ENCODE measurements at regions not wholly inside any gene's neighbourhood (a gene's known extent, or its start where the extent isn't known, plus 50 kb on each side); places are given as distances from the start of the nearest gene placed in this dataset.

DNA sequence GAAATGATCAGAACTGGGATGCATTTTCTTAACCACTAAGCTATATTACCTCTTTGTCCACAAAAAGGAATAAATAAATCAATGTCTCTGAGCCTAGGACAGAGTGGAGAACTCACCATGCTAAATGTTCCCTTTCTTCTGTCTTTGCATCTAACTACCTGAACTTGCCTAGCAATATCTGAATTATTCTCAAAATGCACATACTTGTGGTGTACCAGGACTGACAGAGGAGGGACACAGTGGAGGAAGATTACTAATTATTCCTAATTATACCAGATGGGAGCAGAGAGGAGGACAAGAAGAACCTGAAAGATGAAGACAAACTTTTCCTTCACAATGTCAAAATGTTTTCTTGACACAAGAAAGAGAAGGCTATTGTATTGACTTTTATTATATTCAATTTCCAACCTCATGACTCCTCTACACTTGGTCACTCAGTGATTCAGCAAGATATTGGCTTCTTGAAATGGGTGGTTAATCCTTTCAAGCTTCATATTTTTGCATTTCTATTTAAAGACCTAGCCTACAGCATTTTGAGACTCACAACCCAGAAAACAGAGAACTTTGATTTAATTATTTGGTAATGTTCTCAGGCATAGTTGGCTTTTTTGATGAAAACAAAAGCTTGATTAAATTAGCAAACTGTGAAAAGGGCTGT is 117.2 kb upstream of the LRFN5 start:
- H3K27ac ChIP-seq = no peak overlapping the region
- TF ChIP-seq, protein P1, sequence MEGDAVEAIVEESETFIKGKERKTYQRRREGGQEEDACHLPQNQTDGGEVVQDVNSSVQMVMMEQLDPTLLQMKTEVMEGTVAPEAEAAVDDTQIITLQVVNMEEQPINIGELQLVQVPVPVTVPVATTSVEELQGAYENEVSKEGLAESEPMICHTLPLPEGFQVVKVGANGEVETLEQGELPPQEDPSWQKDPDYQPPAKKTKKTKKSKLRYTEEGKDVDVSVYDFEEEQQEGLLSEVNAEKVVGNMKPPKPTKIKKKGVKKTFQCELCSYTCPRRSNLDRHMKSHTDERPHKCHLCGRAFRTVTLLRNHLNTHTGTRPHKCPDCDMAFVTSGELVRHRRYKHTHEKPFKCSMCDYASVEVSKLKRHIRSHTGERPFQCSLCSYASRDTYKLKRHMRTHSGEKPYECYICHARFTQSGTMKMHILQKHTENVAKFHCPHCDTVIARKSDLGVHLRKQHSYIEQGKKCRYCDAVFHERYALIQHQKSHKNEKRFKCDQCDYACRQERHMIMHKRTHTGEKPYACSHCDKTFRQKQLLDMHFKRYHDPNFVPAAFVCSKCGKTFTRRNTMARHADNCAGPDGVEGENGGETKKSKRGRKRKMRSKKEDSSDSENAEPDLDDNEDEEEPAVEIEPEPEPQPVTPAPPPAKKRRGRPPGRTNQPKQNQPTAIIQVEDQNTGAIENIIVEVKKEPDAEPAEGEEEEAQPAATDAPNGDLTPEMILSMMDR (IDR thresholded peaks at IDR 0.05) = no peak
- TF ChIP-seq POLR2AphosphoS5 (IDR thresholded peaks at IDR 0.05; ENCODE audit: insufficient read depth in 1 of 2, low read depth in 1 of 2) (no peak), POLR2A (IDR thresholded peaks at IDR 0.05) (no peak)
- no peaks in the 10 kb centered on the region for H3K9me3 ChIP-seq
- H3K36me3 ChIP-seq = no peaks in the 10 kb centered on the region
- H3K27me3 ChIP-seq = no peaks in the 10 kb centered on the region
- H3K4me1 ChIP-seq = no peaks in the 10 kb centered on the region
- intact Hi-C loops (cut with DNase I) = loop anchor here (2.0 kb wide), 1 partner anchor 35 kb away; no protein-coding TSS in a partner anchor
- no peak overlapping the region for H3K4me3 ChIP-seq
- no peak for DNase-seq (ENCODE audit: extremely low spot score in 2 of 2)

- no peak for TF ChIP-seq POLR2AphosphoS5 (IDR thresholded peaks at IDR 0.05; ENCODE audit: insufficient read depth in 1 of 2, low read depth in 1 of 2)
- TF ChIP-seq, protein P1 (IDR thresholded peaks at IDR 0.05) = no peak
- no peak for TF ChIP-seq POLR2A (IDR thresholded peaks at IDR 0.05)
- Histone ChIP-seq H3K4me3 (no peak overlapping the region), H3K27me3 (no peaks in the 10 kb centered on the region), H3K27ac (no peak overlapping the region), H3K9me3 (no peaks in the 10 kb centered on the region), H3K36me3 (no peaks in the 10 kb centered on the region), H3K4me1 (no peaks in the 10 kb centered on the region)
- no peak for DNase-seq (ENCODE audit: extremely low spot score in 2 of 2)
- intact Hi-C loops (cut with DNase I) = loop anchor here (2.0 kb wide), 1 partner anchor 34 kb away; no protein-coding TSS in a partner anchor
These were observed 118.3 kb upstream of the LRFN5 start for GRCh38 chr14:41488401-41488800.

GRCh38 chr14:41482861-41483260 is 123.8 kb upstream of the LRFN5 start:
- Histone ChIP-seq H3K27ac (no peak overlapping the region), H3K9me3 (no peaks in the 10 kb centered on the region), H3K4me3 (no peak overlapping the region), H3K36me3 (no peaks in the 10 kb centered on the region), H3K27me3 (no peaks in the 10 kb centered on the region), H3K4me1 (no peaks in the 10 kb centered on the region)
- TF ChIP-seq POLR2A (IDR thresholded peaks at IDR 0.05) (no peak), POLR2AphosphoS5 (IDR thresholded peaks at IDR 0.05; ENCODE audit: insufficient read depth in 1 of 2, low read depth in 1 of 2) (no peak)
- TF ChIP-seq, protein P1 (IDR thresholded peaks at IDR 0.05) = no peak
- intact Hi-C loops (cut with DNase I) = no loop called here
- no peak for DNase-seq (ENCODE audit: extremely low spot score in 2 of 2)

GRCh38 chr14:41476526-41476925 is 130.2 kb upstream of the LRFN5 start:
- no peak overlapping the region for H3K4me3 ChIP-seq
- H3K27ac ChIP-seq = no peak overlapping the region
- H3K27me3 ChIP-seq = no peaks in the 10 kb centered on the region
- no peaks in the 10 kb centered on the region for H3K36me3 ChIP-seq
- no peaks in the 10 kb centered on the region for H3K9me3 ChIP-seq
- H3K4me1 ChIP-seq = no peaks in the 10 kb centered on the region
- intact Hi-C loops (cut with DNase I) = no loop called here
- TF ChIP-seq POLR2AphosphoS5 (IDR thresholded peaks at IDR 0.05; ENCODE audit: insufficient read depth in 1 of 2, low read depth in 1 of 2) = no peak
- TF ChIP-seq POLR2A (IDR thresholded peaks at IDR 0.05) = no peak
- TF ChIP-seq, protein P1 (IDR thresholded peaks at IDR 0.05) = no peak
- no peak for DNase-seq (ENCODE audit: extremely low spot score in 2 of 2)

- intact Hi-C loops (cut with DNase I) = no loop called here
- H3K4me1 ChIP-seq = no peaks in the 10 kb centered on the region
- H3K27ac ChIP-seq = no peak overlapping the region
These were observed 145.3 kb upstream of the LRFN5 start for GRCh38 chr14:41461380-41461779.

More at GRCh38 chr14:41461380-41461779, 145.3 kb upstream of the LRFN5 start:
- Histone ChIP-seq H3K9me3 (no peaks in the 10 kb centered on the region), H3K27me3 (no peaks in the 10 kb centered on the region), H3K4me3 (no peak overlapping the region), H3K36me3 (no peaks in the 10 kb centered on the region)
- no peak for DNase-seq (ENCODE audit: extremely low spot score in 2 of 2)
- TF ChIP-seq, protein P1 (IDR thresholded peaks at IDR 0.05) = no peak
- no peak for TF ChIP-seq POLR2AphosphoS5 (IDR thresholded peaks at IDR 0.05; ENCODE audit: insufficient read depth in 1 of 2, low read depth in 1 of 2)
- no peak for TF ChIP-seq POLR2A (IDR thresholded peaks at IDR 0.05)
